ENCODE measurements at regions not wholly inside any gene's neighbourhood (a gene's known extent, or its start where the extent isn't known, plus 50 kb on each side); places are given as distances from the start of the nearest gene placed in this dataset.

DNA sequence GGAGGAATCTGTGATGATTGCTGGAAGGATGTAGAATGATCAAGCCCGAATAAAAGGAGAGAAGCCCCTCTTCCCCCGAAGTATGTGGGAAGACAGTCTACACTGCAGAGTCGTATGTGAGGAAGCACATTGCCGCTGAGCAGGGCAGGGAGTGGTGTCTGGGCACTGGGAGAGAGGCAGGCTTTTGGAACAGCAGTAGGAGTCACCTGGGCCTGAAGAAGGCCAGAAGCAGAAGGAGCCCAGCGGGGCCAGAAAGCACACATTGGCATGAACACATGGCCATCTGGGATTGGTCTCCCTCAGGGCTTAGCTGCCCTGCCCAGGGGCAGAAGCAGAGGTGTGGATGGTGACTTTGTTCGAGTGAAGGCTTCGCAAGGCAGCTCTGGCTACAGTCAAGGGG, 162.8 kb downstream of the ERCC6L2 start:
- Histone ChIP-seq H3K27ac (no peak overlapping the region), H3K27me3 (ENCODE audit: control insufficient read depth, insufficient read depth, low read length) (no peaks in the 10 kb centered on the region), H2AFZ (no peak overlapping the region), H3K79me2 (no peaks in the 10 kb centered on the region), H3K4me1 (no peaks in the 10 kb centered on the region), H3K9me3 (ENCODE audit: control insufficient read depth, low read length) (no peaks in the 10 kb centered on the region), H3K4me2 (ENCODE audit: low read length) (no peak overlapping the region), H3K4me3 (ENCODE audit: low read depth, low read length) (no peak overlapping the region), H3K36me3 (ENCODE audit: control insufficient read depth, insufficient read depth, low read length) (no peaks in the 10 kb centered on the region), H3K9ac (no peak overlapping the region)
- TF ChIP-seq, protein P1, sequence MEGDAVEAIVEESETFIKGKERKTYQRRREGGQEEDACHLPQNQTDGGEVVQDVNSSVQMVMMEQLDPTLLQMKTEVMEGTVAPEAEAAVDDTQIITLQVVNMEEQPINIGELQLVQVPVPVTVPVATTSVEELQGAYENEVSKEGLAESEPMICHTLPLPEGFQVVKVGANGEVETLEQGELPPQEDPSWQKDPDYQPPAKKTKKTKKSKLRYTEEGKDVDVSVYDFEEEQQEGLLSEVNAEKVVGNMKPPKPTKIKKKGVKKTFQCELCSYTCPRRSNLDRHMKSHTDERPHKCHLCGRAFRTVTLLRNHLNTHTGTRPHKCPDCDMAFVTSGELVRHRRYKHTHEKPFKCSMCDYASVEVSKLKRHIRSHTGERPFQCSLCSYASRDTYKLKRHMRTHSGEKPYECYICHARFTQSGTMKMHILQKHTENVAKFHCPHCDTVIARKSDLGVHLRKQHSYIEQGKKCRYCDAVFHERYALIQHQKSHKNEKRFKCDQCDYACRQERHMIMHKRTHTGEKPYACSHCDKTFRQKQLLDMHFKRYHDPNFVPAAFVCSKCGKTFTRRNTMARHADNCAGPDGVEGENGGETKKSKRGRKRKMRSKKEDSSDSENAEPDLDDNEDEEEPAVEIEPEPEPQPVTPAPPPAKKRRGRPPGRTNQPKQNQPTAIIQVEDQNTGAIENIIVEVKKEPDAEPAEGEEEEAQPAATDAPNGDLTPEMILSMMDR (IDR thresholded peaks at IDR 0.05) = no peak

GRCh38 chr9:96034553-96035122, 159.1 kb downstream of the ERCC6L2 start:
- Histone ChIP-seq H3K27ac (no peak overlapping the region), H2AFZ (no peak overlapping the region), H3K4me2 (ENCODE audit: low read length) (no peak overlapping the region), H3K79me2 (no peaks in the 10 kb centered on the region), H3K4me3 (ENCODE audit: low read depth, low read length) (no peak overlapping the region), H3K9me3 (ENCODE audit: control insufficient read depth, low read length) (no peaks in the 10 kb centered on the region), H3K4me1 (no peaks in the 10 kb centered on the region), H3K9ac (no peak overlapping the region), H3K36me3 (ENCODE audit: control insufficient read depth, insufficient read depth, low read length) (no peaks in the 10 kb centered on the region), H3K27me3 (ENCODE audit: control insufficient read depth, insufficient read depth, low read length) (no peaks in the 10 kb centered on the region)
- TF ChIP-seq, protein P1 (IDR thresholded peaks at IDR 0.05) = no peak

DNA sequence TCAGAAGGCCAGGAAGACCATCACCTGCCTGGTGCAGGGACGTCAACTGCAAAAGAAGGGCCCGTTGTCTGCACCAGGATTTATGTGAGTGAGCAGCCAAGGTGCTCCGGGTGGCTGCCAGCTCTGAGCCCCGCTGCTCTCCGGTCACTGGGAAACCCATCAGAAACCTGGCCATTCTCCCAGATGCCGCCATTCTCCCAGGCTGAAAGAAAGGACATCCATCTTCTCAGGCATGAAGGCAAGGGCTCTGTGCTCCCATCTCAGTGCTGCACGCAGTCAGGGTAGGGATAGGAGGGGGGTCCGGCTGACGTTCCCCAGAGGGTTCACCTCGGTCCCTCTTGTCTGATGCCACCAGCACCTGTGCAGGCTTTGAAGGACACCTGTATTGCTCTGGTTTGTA, 158.4 kb downstream of the ERCC6L2 start:
- no peaks in the 10 kb centered on the region for H3K36me3 ChIP-seq (ENCODE audit: control insufficient read depth, insufficient read depth, low read length)
- H3K4me2 ChIP-seq (ENCODE audit: low read length) = no peak overlapping the region
- no peaks in the 10 kb centered on the region for H3K79me2 ChIP-seq
- no peak overlapping the region for H3K27ac ChIP-seq
- no peaks in the 10 kb centered on the region for H3K9me3 ChIP-seq (ENCODE audit: control insufficient read depth, low read length)
- no peak overlapping the region for H3K9ac ChIP-seq
- no peak overlapping the region for H2AFZ ChIP-seq
- no peak overlapping the region for H3K4me3 ChIP-seq (ENCODE audit: low read depth, low read length)
- no peaks in the 10 kb centered on the region for H3K4me1 ChIP-seq
- TF ChIP-seq, protein P1 (IDR thresholded peaks at IDR 0.05) = no peak
- H3K27me3 ChIP-seq (ENCODE audit: control insufficient read depth, insufficient read depth, low read length) = no peaks in the 10 kb centered on the region

DNA sequence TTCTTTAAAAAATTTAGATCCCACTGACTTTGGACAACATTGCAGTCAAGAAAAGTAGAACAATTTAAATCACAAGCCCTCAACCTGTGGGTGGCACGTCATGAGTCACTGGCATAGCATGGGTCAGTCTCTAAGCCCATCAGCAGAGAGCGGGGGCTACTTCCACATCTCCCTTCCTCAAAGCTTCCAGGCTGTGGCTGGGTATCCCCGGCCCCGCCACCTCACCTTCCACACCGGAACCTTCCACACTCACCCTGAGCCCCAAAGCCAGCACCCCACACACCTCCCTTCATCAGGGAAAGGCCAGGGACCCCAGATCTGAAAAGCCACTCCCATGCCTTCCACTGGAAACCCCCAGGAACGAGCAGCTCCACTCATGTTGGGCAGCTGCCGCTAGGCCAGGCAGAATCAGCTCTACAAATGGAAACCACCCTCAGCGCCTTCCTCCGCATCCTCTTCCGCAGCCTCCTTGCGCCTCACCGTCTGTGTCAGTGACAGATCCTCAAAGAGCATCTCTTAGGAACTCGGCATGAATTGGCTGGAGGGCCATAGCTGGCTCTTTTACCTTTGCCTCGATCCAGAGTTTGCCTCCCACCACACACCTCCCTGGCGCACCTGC, 156.5 kb downstream of the ERCC6L2 start:
- Histone ChIP-seq H3K79me2 (no peaks in the 10 kb centered on the region), H2AFZ (no peak overlapping the region), H3K4me3 (ENCODE audit: low read depth, low read length) (no peak overlapping the region), H3K27ac (no peak overlapping the region), H3K36me3 (ENCODE audit: control insufficient read depth, insufficient read depth, low read length) (no peaks in the 10 kb centered on the region), H3K9ac (no peak overlapping the region), H3K27me3 (ENCODE audit: control insufficient read depth, insufficient read depth, low read length) (no peaks in the 10 kb centered on the region), H3K9me3 (ENCODE audit: control insufficient read depth, low read length) (no peaks in the 10 kb centered on the region), H3K4me1 (no peaks in the 10 kb centered on the region), H3K4me2 (ENCODE audit: low read length) (no peak overlapping the region)
- TF ChIP-seq, protein P1 (IDR thresholded peaks at IDR 0.05) = no peak

- Histone ChIP-seq H2AFZ (no peak overlapping the region), H3K4me3 (ENCODE audit: low read depth, low read length) (no peak overlapping the region), H3K27me3 (ENCODE audit: control insufficient read depth, insufficient read depth, low read length) (no peaks in the 10 kb centered on the region), H3K4me2 (ENCODE audit: low read length) (no peak overlapping the region), H3K4me1 (no peaks in the 10 kb centered on the region), H3K9ac (no peak overlapping the region), H3K79me2 (no peaks in the 10 kb centered on the region), H3K9me3 (ENCODE audit: control insufficient read depth, low read length) (no peaks in the 10 kb centered on the region), H3K36me3 (ENCODE audit: control insufficient read depth, insufficient read depth, low read length) (no peaks in the 10 kb centered on the region), H3K27ac (no peak overlapping the region)
- TF ChIP-seq, protein P1 (IDR thresholded peaks at IDR 0.05) = no peak
These were observed 155.9 kb downstream of the ERCC6L2 start for GRCh38 chr9:96031366-96031824.
